ENCODE measurements at regions not wholly inside any gene's neighbourhood (a gene's known extent, or its start where the extent isn't known, plus 50 kb on each side); places are given as distances from the start of the nearest gene placed in this dataset.
"Not testable (repeated sequence)": the region's sequence is repeated elsewhere in the genome, so short reads cannot be mapped to it uniquely, and the experiment has no call there.

- no peak for TF ChIP-seq CTCF (IDR thresholded peaks at IDR 0.05; ENCODE audit: low read depth, low read length)
- DNase-seq (ENCODE audit: extremely low read depth, low read depth), result no peak
Measured at GRCh38 chr21:21971384-21971783, 973.2 kb downstream of the NCAM2 start.

GRCh38 chr21:21973806-21974205 is 975.6 kb downstream of the NCAM2 start:
- no peak for DNase-seq (ENCODE audit: extremely low read depth, low read depth)
- no peak for TF ChIP-seq CTCF (IDR thresholded peaks at IDR 0.05; ENCODE audit: low read depth, low read length)

GRCh38 chr21:21996891-21997290 is 998.7 kb downstream of the NCAM2 start:
- TF ChIP-seq CTCF (IDR thresholded peaks at IDR 0.05; ENCODE audit: low read depth, low read length), result no peak
- DNase-seq (ENCODE audit: extremely low read depth, low read depth), result no peak

DNA sequence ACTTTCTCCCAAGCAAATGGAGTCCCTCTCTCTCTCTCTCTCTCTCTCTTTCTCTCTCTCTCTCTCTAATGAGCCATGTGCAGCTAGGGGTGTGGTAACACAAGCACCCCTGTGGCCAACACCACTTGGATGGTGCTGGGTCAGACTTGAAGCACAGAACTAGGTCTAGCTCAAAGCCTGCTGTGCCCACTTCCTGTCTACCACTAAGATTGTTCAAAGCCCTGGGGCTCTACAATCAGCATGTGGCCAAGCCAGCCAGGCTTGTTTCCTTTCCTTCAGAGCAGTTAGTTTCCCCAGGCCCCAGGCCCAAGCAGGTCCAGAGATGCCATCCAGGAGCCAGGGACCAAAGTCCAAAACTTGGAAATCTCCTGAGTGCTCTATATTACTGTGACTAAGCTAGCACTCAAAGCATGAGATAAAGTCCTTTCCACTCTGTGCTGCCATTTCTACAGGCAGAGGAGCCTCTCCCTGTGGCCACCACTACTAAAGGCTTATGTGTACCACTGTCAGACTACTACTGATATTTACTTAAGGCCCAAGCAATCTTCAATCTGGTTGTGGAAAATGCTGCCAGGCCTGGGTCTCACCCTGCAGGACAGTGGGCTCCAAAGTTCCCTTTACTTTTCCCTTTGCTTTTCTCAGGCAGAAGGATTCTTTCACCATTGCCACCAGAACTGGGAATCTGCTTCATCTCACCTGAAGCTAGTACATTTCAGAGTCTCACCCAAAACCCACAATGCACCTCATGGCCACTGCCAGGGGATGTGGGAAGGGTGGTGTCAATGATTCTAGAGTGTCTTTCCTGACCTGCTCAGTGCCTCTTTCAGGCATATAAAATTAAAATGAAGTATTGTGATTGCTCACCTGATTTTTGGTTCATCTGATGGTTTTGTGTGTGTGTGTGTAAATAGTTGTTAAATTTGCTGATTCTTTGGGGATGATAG is 999.5 kb downstream of the NCAM2 start:
- no peak for DNase-seq (ENCODE audit: extremely low read depth, low read depth)
- TF ChIP-seq CTCF (IDR thresholded peaks at IDR 0.05; ENCODE audit: low read depth, low read length), result no peak

DNA sequence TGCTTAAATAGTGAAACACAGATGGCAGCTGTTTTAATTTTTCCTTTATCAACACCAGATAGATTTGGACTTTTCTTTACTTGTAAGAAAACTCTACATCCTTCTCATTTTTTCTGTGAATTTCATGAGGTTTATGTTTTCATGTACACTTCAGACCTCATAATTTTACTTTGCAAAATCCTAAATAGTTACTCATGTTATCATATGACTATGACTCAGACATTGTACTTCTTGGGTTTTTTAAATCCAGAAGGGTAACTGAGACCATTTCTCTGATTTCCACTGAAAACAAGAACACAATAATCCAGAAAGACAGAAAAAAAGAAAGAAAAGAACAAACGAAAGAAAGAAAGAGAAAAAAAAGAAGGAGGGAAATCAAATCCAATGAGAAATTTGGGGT is 1021.6 kb downstream of the NCAM2 start:
- no peak for DNase-seq (ENCODE audit: extremely low read depth, low read depth)
- TF ChIP-seq CTCF (IDR thresholded peaks at IDR 0.05; ENCODE audit: low read depth, low read length), result no peak

DNA sequence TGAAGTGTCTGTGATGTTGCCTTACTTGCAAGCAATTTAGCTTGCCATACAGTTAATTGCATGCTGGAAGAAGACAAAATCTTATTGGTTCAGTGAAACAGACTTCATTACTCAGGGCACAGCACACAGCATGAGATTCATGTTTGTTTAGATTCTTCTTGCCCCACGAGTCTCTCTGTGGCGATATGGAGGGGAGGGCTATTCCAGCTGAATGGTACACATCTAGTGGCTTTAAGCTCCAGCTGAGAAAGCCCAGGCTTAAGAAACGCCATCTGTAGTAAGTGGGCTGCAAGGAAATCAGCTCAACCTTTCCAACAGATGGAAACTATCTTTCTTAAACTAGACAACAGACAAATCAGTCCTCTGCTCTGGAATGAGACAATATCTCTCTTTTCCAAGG is 1022.0 kb downstream of the NCAM2 start:
- no peak for DNase-seq (ENCODE audit: extremely low read depth, low read depth)

GRCh38 chr21:22023896-22024295 is 1025.7 kb downstream of the NCAM2 start:
- not testable (repeated sequence) for DNase-seq (ENCODE audit: extremely low read depth, low read depth)

More for the DNA sequence above, 1022.0 kb downstream of the NCAM2 start:
- no peak for TF ChIP-seq CTCF (IDR thresholded peaks at IDR 0.05; ENCODE audit: low read depth, low read length)

- no peak for DNase-seq (ENCODE audit: extremely low read depth, low read depth)
- TF ChIP-seq CTCF (IDR thresholded peaks at IDR 0.05; ENCODE audit: low read depth, low read length), result no peak
Measured at GRCh38 chr21:22044431-22044830, 1046.2 kb downstream of the NCAM2 start.
